GM18499 (cell line): ENCODE measurements at regions not wholly inside any gene's neighbourhood (a gene's known extent, or its start where the extent isn't known, plus 50 kb on each side); places are given as distances from the start of the nearest gene placed in this dataset.
A peak's percentile ranks its signal among the peaks of the same experiment; 100 is the strongest.
"Not testable (repeated sequence)": the region's sequence is repeated elsewhere in the genome, so short reads cannot be mapped to it uniquely, and the experiment has no call there.

Experiments
- ATAC-seq: cut with Tn5 transposase; IDR thresholded peaks from one replicate; pipeline ENCODE4 v1.9.1; 2021; ENCODE audit warnings: moderate number of reproducible peaks; ENCODE audit not compliant: insufficient read depth, unreplicated experiment

DNA sequence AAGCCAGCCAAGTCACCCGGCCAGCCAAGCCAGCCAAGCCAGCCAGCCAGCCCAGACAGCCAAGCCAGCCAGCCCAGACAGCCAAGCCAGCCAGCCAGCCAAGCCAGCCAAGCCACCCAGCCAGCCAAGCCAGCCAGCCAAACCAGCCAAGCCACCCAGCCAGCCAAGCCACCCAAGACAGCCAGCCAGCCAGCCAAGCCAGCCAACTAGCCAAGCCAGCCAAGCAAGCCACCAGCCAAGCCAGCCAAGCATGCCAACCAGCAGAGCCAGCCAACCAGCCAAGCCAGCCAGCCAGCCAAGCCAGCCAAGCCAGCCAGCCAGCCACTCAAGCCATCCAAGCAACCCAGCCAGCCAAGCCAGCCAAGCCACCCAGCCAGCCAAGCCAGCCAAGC lies 323.1 kb upstream of the PLGLB2 start:
- ATAC-seq, result not testable (repeated sequence)

DNA sequence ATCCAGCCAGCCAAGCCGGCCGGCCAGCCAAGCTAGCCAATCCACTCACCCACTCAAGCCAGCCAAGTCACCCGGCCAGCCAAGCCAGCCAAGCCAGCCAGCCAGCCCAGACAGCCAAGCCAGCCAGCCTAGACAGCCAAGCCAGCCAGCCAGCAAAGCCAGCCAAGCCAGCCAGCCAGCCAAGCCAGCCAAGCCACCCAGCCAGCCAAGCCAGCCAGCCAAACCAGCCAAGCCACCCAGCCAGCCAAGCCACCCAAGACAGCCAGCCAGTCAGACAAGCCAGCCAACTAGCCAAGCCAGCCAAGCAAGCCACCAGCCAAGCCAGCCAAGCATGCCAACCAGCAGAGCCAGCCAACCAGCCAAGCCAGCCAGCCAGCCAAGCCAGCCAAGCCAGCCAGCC lies 322.7 kb upstream of the PLGLB2 start:
- not testable (repeated sequence) for ATAC-seq

DNA sequence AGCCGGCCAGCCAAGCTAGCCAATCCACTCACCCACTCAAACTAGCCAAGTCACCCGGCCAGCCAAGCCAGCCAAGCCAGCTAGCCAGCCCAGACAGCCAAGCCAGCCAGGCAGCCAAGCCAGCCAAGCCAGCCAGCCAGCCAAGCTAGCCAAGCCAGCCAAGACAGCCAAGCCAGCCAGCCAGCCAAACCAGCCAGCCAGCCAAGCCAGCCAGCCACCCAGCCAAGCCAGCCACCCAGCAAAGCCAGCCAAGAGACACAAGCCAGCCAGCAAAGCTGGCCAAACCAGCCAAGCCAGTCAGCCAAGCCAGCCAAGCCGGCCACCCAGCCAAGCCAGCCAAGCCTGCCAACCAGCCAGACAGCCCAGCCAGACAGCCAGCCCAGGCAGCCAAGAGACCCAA lies 322.2 kb upstream of the PLGLB2 start:
- ATAC-seq, result not testable (repeated sequence)

GRCh38 chr2:87428452-87429130 lies 319.3 kb upstream of the PLGLB2 start:
- ATAC-seq, result not testable (repeated sequence)

GRCh38 chr2:87429206-87429930 lies 318.5 kb upstream of the PLGLB2 start:
- not testable (repeated sequence) for ATAC-seq

DNA sequence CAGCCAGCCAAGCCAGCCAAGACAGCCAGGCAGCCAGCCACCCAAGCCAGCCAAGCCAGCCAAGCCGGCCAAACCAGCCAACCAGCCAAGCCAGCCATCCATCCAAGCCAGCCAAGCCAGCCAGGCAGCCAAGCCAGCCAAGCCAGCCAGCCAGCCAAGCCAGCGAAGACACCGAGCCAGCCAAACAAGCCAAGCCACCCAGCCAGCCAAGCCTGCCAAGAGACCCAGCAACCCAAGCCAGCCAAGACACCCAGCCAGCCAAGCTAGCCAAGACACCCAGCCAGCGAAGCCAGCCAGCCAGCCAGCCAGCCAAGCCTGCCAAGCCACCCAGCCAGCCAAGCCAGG lies 318.0 kb upstream of the PLGLB2 start:
- ATAC-seq, result not testable (repeated sequence)

- not testable (repeated sequence) for ATAC-seq
Observed at GRCh38 chr2:87431051-87431450, 316.8 kb upstream of the PLGLB2 start.

DNA sequence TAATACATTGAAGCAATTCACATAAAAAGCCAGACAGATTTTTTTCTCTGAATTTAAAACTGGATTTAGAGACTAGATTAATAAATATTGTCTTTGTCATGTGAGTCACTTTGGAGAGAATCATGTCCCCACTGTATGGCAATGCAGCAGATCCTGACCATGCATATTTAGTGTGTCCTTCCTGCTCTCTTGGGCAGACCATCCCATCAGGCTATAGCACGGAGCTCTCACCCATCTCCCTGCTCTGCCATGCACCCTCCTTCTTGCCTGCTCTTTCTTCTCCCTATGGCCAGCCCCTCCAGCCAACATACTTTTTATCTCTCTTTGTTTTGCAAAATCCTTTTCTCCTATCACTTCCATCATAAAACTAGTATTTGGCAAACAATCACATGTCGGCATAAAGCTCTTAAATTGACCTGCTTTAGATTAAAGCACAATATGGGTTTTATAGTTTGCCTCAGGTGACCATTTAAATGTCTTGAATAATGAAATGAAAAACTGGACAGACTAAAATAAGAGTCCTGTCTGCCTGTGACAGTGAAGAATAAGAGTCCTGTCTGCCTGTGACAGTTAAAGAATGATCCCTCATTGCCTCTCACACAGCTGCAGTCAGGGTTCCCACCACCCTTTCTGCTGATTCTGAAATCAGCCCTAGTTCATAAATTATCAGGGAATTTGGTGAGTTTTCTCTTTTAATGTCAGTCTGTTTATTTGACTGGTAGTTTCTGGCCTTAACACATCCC lies 315.0 kb upstream of the PLGLB2 start:
- ATAC-seq, result not testable (repeated sequence)

- ATAC-seq, result not testable (repeated sequence)
Observed at GRCh38 chr2:87436007-87436406, 311.9 kb upstream of the PLGLB2 start.

DNA sequence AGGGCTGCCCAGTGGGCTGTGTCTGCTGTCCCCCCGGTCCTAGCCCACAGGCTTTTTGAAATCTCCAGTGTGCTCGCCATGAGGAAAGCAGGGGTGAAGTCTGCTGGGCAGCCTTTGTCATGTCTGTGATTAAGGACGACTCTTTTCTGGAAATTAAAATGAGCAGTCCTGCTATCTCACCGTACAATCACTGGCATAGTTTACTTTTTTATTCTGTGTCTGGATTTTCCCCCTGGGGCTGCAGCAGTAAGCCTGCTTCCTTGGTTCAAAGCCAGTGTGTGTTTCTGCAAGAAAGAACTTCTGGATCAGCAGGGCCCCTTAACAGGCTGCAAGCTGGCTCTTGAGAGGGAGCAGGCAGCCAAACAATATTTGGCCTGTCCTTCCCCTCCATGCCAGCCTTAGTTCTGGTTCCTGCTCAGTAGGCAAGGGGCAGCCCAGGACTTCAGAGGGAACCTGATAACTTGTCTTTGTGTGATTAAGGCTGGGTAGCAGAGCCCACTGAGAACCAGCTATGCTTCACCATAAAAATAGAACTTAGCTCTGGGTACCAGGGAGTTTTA lies 310.1 kb upstream of the PLGLB2 start:
- ATAC-seq, result not testable (repeated sequence)

DNA sequence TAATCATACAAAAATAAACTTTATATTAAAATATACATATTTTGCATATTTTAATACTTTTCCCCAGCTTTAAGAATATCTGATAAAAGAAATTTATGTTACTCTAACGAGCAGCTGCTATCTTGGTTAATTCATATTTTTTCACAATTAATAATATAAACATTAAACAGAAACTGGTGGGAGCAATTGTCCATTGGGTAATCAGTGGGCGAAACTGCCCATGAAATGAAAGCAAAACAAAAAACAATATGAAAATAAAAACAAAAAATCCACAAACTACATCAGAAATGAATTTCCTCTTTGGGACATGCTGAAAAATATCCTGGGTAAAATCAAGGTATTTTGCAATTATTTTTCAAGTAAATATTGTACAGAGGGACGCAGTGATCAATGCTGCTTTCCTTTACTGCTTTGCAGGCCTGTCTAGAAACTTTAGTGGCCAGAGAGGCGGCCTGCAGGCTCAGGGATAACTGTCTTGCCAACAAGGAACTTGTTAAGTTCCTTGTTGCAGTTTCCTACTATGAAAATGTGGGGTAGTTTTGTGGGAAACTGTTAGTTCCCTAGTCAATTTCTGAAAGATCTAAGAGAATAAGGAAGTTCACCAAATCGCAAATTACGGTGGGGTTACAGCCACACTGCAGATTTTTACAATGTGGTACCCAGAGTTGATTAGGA lies 309.0 kb upstream of the PLGLB2 start:
- ATAC-seq, result not testable (repeated sequence)

- ATAC-seq, result not testable (repeated sequence)
Observed at GRCh38 chr2:87439617-87440204, 308.2 kb upstream of the PLGLB2 start.

GRCh38 chr2:87440650-87441049 lies 307.2 kb upstream of the PLGLB2 start:
- ATAC-seq, result not testable (repeated sequence)

DNA sequence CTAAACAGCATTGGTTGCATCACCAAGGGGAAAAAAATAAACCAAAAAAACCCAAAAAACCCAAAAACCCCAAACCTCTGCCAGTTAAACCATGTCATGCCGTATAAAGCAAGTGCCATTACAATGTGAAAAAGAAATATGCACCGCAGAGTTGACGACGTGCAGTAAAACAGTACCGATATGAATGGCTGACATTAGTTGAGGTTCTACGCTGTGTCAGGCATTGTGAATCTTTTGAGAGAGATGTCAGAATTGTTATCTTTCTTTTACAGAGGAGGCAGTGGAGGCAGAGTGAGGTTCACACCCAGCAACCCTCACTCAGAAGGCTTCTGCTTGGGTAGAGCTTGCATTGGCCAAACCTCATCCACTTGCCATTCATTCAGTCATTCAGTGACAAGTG lies 306.5 kb upstream of the PLGLB2 start:
- ATAC-seq, result not testable (repeated sequence)

DNA sequence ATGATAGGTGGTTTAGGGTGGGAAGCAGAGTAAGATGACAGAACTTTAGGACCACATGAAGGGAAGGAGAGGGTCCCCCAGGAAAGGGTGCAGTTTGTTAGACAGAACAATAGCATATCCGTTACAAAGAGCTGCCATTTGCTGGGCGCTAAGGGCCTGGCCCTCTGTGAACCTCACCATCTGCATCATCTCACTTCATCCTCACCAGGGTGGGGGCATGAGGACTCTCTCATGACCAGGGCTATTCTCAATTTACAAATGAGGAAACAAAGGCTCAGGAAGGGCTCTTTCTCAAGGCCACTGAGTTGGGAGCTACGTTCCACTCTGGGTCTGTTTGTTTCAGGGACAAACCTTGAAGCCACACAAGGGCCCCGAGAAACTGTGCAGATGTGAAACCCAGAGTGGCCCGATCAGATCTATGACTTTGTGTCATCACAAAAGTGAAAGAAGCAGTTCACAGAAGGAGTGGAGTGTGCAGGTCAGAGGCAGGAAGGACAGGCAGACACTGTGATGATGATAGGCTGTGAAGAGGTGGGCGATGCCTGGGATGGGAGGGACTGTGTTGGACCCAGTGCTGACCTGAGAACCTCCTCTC lies 304.8 kb upstream of the PLGLB2 start:
- peak; percentile 96 for ATAC-seq

DNA sequence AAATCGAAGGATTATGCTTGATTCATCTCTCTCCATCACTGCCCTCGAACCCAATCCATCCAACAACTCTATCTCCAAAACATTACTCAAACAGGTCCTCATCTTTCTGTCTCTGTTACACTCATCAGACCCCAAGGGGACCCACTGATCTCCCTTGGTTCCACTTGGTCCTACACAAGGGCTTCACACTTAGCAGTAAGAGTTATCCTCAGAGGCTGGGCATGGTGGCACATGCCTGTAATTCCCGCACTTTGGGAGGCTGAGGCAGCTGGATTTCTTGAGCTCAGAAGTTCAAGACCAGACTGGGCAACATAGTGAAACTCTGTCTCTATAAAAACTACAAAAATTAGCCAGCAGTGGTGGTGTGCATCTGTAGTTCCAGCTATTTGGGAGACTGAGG lies 302.9 kb upstream of the PLGLB2 start:
- ATAC-seq, result not testable (repeated sequence)

DNA sequence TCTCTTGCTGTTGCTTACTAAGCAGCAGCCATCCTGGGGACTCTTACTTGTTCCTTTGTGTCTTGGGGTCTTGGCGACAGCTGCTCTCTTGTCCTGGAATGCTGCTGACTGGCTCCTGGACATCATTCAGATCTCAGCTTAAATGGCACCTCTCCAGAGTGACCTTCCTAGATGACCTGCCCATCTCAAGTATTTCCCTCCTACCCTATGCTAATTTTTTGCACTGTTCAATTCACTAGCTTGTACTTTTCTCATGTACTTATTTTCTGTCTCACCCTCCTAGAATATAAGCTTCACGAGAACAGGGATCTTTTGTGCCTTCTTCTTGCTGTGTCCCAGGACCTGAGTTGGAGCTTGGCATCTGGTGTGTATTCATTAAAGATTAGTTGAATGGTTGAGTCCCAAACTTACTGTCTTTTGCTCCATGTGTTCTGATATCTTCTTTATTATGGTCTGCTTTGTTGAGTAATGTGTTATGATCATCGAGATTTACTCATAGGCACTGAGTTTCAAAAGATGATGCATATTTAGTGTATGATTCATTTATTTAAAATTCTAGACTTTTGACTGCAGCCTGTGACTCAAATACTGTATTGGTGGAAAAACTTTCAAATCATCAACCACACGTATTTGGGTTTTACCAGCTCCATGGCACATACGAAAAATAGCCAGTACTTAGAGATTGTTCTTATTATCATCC lies 302.1 kb upstream of the PLGLB2 start:
- ATAC-seq, result not testable (repeated sequence)

- ATAC-seq, result not testable (repeated sequence)
Observed at GRCh38 chr2:87446313-87446696, 301.6 kb upstream of the PLGLB2 start.

GRCh38 chr2:87449462-87449980 lies 298.4 kb upstream of the PLGLB2 start:
- peak; percentile 74 for ATAC-seq
